ENCODE measurements at regions not wholly inside any gene's neighbourhood (a gene's known extent, or its start where the extent isn't known, plus 50 kb on each side); places are given as distances from the start of the nearest gene placed in this dataset.

- Histone ChIP-seq H3K27ac (ENCODE audit: low read depth, low read length) (no peak overlapping the region), H4K20me1 (ENCODE audit: low read depth, low read length) (no peaks in the 10 kb centered on the region), H3K4me3 (ENCODE audit: insufficient read depth, low read length, poor library complexity, severe bottlenecking) (no peak overlapping the region), H3K36me3 (ENCODE audit: low read length) (no peaks in the 10 kb centered on the region), H3K27me3 (ENCODE audit: low read length) (no peaks in the 10 kb centered on the region), H2AFZ (ENCODE audit: low read depth, low read length, severe bottlenecking) (no peak overlapping the region), H3K79me2 (ENCODE audit: insufficient read depth, low read length) (no peaks in the 10 kb centered on the region), H3K9me3 (ENCODE audit: insufficient read depth, low read length) (no peaks in the 10 kb centered on the region), H3K4me2 (ENCODE audit: low read depth, low read length, poor library complexity, severe bottlenecking) (no peak overlapping the region), H3K9ac (ENCODE audit: low read length) (no peak overlapping the region), H3F3A (ENCODE audit: insufficient read depth) (no peaks in the 10 kb centered on the region), H3K9me2 (replicated peaks; ENCODE audit: insufficient read depth, low read length) (no peaks in the 10 kb centered on the region)
- TF ChIP-seq CTCF (IDR thresholded peaks at IDR 0.05; ENCODE audit: insufficient read depth, low read length, poor library complexity, severe bottlenecking) (no peak), EZH2phosphoT487 (conservative IDR thresholded peaks at IDR 0.05; ENCODE audit: low read length) (no peak)
Measured at GRCh38 chr2:59724746-59725145, 828.7 kb downstream of the BCL11A start.

- TF ChIP-seq CTCF (IDR thresholded peaks at IDR 0.05; ENCODE audit: insufficient read depth, low read length, poor library complexity, severe bottlenecking) = no peak
- no peak for TF ChIP-seq EZH2phosphoT487 (conservative IDR thresholded peaks at IDR 0.05; ENCODE audit: low read length)
- Histone ChIP-seq H3F3A (ENCODE audit: insufficient read depth) (no peaks in the 10 kb centered on the region), H3K9me2 (replicated peaks; ENCODE audit: insufficient read depth, low read length) (no peaks in the 10 kb centered on the region)
Measured at GRCh38 chr2:59720296-59720866, 833.1 kb downstream of the BCL11A start.

GRCh38 chr2:59713577-59713976, 839.9 kb downstream of the BCL11A start:
- no peak overlapping the region for H3K9ac ChIP-seq (ENCODE audit: low read length)
- no peaks in the 10 kb centered on the region for H3K79me2 ChIP-seq (ENCODE audit: insufficient read depth, low read length)
- no peaks in the 10 kb centered on the region for H3K36me3 ChIP-seq (ENCODE audit: low read length)
- H3K4me3 ChIP-seq (ENCODE audit: insufficient read depth, low read length, poor library complexity, severe bottlenecking) = no peak overlapping the region
- H3K9me2 ChIP-seq (replicated peaks; ENCODE audit: insufficient read depth, low read length) = no peaks in the 10 kb centered on the region
- H3K27ac ChIP-seq (ENCODE audit: low read depth, low read length) = no peak overlapping the region
- no peaks in the 10 kb centered on the region for H4K20me1 ChIP-seq (ENCODE audit: low read depth, low read length)
- H3F3A ChIP-seq (ENCODE audit: insufficient read depth) = no peaks in the 10 kb centered on the region
- H2AFZ ChIP-seq (ENCODE audit: low read depth, low read length, severe bottlenecking) = no peak overlapping the region
- no peak overlapping the region for H3K4me2 ChIP-seq (ENCODE audit: low read depth, low read length, poor library complexity, severe bottlenecking)
- TF ChIP-seq CTCF (IDR thresholded peaks at IDR 0.05; ENCODE audit: insufficient read depth, low read length, poor library complexity, severe bottlenecking) (no peak), EZH2phosphoT487 (conservative IDR thresholded peaks at IDR 0.05; ENCODE audit: low read length) (no peak)
- H3K27me3 ChIP-seq (ENCODE audit: low read length) = no peaks in the 10 kb centered on the region
- H3K9me3 ChIP-seq (ENCODE audit: insufficient read depth, low read length) = no peaks in the 10 kb centered on the region

More at GRCh38 chr2:59720296-59720866, 833.1 kb downstream of the BCL11A start:
- no peaks in the 10 kb centered on the region for H3K79me2 ChIP-seq (ENCODE audit: insufficient read depth, low read length)
- no peaks in the 10 kb centered on the region for H3K9me3 ChIP-seq (ENCODE audit: insufficient read depth, low read length)
- no peak overlapping the region for H3K4me2 ChIP-seq (ENCODE audit: low read depth, low read length, poor library complexity, severe bottlenecking)
- no peak overlapping the region for H3K27ac ChIP-seq (ENCODE audit: low read depth, low read length)
- H3K4me3 ChIP-seq (ENCODE audit: insufficient read depth, low read length, poor library complexity, severe bottlenecking) = no peak overlapping the region
- no peak overlapping the region for H2AFZ ChIP-seq (ENCODE audit: low read depth, low read length, severe bottlenecking)
- no peaks in the 10 kb centered on the region for H3K27me3 ChIP-seq (ENCODE audit: low read length)
- H4K20me1 ChIP-seq (ENCODE audit: low read depth, low read length) = no peaks in the 10 kb centered on the region
- no peaks in the 10 kb centered on the region for H3K36me3 ChIP-seq (ENCODE audit: low read length)
- no peak overlapping the region for H3K9ac ChIP-seq (ENCODE audit: low read length)
